ENCODE measurements at regions not wholly inside any gene's neighbourhood (a gene's known extent, or its start where the extent isn't known, plus 50 kb on each side); places are given as distances from the start of the nearest gene placed in this dataset.
"Not testable (repeated sequence)": the region's sequence is repeated elsewhere in the genome, so short reads cannot be mapped to it uniquely, and the experiment has no call there.

DNA sequence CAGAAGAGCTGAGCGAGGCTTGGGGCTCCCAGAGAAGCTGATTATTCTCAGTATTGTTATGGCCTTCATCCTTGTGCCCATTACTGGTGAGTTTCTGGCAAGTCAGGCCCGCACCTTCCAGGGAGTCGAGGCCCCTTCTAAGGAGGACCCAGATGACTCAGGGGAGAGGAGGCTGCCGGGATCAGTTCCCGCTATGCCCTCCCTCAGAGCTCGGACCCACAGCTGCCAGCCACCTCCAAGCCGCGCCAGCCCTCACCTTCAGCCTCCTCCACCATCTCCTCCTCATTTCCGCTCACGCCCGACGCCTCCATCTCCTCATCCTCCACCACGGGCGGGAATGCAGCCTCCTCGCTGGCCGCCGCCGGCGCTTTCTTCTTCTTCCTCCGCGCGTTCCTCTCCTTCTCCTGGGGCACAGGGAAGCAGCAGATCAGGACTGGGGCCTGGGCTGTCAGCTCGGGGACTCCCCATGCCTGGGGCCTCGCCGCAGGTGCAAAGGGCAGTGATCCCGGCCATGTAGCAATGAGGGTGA, 83.2 kb downstream of the RFLNA start:
- DNase-seq = no peak

DNA sequence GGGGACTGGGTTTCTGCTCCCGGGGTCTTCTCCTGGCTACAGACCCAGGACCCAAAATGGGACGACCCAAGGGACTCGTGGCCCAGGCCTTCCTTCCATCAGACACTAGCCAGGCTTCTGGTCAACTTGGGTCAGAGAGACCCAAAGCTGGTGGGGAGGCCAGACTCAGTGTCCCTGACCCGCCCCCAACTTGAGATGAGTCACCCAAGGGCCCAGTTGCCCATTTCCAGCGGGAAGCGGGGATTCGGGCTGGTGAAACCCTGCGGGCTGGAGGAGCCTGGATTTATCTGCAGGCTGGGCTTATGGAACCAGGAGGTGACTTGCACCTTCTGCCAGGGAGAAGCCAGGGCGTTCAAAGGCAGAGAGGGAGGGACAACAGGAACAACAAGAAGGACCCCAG, 81.5 kb downstream of the RFLNA start:
- DNase-seq = no peak

DNA sequence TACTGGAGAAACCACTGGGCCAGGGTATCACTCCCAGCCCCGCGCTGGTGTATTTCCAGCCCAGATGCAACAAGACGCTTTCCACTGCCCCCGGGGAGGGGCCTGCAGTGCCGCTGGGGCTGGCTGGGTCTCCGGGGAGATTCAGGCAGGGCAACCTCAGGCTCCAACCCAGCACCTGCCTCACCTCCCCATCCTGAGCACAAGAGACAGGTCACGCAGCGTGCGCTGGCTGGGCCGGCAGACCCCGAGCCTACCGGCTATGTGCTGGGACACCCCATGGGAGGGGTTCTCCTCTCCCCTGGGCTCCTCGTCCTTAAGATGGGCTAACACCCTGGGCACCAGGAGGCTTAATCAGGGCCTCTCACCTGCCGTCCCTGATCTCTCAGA, 80.9 kb downstream of the RFLNA start:
- no peak for DNase-seq

DNA sequence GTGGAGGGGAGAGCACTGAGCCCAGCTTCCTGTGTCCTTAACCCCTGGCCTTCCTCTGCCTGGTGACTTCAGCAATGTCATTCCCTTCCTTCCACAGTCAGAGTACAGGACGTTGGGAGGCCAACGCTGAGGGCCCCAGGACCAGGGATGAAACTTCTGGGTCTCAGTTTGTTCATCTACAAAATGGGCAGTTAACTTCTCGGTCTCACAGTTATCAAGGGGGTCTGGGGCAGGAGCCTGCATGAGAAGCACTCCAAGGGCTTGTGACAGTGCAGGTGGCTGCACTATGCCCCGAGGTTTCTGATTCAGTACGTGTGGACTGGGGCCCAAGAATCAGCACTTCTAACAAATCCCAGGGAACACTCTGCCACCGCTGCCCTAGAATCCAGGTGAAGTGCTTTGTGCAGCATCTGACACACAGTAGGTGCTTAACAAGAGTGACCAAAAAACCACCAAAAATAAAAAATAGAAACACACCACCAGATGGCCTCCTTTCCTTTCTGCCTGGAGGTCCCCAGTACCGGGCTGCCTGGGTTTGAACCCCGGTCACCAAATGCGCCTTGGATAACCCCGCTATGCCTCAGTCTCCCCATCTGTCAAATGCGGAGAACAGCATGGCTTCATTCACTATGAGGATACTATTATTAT, 80.4 kb downstream of the RFLNA start:
- no peak for DNase-seq

DNA sequence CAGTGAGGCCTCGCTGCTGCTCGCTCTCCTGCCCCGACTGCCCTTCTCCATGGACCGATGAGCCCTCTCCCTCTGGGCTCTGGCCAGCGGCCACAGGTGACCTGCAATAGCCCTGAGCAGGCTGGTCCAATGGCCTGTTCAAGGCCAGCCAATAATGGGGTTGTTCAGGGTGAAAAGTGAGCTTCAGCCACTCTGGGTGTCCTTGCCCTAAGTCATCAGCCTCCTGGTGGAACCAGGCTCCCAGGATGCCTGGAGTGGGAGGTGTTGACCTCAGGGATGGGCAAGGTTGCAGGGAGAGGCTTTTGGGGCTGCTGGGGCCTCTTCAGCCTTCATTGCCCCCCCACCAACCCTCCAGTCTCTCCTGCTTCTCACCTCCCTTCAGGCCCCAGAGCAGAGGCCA, 79.7 kb downstream of the RFLNA start:
- no peak for DNase-seq

DNA sequence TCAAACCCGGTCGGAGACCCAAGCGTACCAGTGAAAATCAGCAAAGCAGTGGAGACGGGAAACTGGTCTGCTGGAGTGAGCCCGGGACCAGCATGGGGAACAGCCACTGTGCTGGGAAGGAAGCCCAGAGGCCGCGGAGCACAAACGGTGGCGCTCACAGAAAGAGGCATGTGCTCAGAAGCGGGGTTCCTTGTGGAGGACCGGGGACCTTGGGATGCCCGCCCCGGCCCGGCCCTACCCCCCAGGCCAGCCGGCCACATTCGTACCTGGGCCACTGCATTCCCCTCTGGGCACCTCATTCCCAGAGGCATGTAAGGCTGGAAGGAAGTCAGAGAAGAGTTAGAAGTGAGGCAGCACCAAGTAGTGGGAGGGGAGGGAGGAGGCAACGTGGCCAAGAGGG, 79.3 kb downstream of the RFLNA start:
- DNase-seq = no peak

DNA sequence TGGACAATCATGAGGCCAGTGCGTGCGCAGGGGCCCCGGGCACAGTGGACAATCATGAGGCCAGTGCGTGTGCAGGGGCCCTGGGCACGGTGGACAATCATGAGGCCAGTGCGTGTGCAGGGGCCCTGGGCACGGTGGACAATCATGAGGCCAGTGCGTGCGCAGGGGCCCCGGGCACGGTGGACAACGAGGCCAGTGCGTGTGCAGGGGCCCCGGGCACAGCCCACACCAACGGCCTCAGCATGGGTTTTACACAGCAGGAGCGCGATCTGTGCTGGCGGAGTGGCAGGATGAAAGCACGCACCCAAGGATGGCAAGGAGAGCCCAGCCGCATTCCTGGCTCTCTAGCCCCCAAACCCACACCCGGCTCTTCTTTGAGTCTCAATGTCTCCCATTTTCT, 78.8 kb downstream of the RFLNA start:
- not testable (repeated sequence) for DNase-seq

DNA sequence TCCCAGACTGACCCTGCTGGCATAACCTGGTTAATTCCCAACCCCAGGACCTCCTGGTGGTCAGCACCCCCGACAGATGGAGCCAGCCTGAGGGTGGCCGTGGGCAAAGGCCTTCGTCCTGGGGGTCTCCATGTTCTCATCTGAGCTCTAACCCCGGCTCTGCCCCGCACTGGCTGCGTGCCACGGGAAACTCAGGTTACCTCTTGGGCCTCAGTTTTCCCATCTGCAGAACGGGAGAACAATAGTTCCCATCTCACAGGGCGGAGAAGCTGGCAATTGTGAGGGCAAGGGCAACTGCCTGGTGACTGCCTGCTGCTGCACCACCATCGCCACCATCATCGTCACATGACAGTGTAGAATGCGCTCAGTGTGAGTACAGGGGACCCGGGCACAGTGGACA, 77.9 kb downstream of the RFLNA start:
- DNase-seq = no peak

DNA sequence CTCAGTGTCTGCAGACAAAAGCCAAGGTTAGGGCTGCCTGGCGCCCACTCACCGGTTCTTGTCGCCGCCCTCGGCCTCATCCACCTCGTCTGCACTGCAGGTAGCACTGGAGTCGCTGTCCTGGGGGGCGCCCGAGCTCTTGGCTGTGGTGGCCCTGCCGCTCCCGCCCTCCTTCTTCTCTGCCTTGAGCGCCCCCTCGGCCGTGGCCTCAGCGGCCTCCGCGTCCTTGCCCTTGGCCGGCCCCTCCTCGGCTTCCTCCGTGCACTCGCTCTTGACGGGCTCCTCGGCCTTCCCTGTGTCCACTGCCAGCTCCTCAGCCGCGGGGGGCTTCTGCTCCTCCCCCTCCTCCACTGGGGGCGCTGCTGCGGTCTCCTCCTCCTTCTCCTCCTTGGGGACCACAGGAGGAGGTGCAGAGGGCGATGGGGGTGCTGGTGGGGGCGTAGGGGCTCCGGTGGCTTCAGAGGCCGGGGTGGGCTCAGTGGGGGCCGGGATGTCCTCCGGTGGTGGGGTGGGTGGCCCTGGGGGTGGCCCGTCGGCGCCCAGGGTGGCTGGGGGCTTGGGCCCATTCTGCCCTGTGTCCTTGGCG, 77.2 kb downstream of the RFLNA start:
- no peak for DNase-seq

DNA sequence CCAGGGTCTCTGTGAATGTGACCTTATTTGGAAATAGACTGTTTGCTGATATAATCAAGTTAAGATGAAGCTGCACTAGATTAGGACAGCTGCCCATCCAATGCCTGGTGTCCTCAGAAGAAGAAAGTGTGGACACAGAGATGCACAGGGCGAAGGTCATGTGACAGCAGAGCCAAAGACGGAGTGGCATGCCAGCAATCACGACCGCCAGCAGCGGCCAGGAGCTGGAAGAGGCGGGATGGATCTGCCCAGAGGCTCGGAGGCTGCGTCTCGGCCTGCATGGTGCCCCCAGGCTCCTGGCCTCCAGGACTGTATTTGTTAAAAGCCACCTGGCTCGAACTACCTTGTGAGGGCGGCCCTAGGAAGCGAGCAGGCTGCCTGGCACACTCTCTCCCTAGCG, 76.5 kb downstream of the RFLNA start:
- no peak for DNase-seq

DNA sequence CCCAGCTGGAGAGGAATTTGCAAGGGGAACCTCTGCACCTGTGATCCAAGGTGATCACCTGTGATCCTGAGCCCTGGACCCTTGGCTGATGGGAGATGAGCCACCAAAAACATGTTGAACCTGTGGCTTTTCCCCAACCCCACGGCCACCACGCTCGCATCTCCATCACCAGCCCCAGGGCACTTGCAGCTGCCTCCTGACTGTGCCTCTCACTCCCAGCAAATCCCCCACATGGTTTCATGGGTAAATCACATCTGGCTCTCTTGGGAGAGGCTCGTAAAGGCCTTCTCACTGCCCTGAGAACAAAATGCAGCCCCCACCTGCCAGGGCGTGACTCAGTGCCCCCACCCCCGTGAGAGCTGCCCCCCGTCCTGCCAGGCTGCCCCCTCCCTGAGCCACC, 76.0 kb downstream of the RFLNA start:
- no peak for DNase-seq

DNA sequence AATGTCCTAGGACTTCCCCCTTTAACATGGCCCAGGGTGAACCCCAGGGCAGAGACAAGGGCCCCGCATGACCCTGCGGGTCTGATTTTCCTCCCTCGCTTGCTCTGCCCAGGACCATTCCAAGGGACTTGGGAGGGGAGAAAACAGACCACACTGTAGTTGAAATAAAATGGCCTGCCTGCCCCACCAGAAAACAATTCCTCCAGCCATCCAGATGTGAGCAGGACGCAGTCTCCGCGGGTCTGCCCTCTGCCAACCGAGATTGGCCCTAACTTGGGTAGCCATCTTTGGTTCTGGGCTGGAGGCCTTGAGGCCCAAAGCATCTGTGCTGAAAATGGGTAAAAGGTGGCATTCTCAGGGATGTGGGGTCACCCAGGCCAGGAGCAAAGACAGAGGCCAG, 75.5 kb downstream of the RFLNA start:
- DNase-seq = no peak

DNA sequence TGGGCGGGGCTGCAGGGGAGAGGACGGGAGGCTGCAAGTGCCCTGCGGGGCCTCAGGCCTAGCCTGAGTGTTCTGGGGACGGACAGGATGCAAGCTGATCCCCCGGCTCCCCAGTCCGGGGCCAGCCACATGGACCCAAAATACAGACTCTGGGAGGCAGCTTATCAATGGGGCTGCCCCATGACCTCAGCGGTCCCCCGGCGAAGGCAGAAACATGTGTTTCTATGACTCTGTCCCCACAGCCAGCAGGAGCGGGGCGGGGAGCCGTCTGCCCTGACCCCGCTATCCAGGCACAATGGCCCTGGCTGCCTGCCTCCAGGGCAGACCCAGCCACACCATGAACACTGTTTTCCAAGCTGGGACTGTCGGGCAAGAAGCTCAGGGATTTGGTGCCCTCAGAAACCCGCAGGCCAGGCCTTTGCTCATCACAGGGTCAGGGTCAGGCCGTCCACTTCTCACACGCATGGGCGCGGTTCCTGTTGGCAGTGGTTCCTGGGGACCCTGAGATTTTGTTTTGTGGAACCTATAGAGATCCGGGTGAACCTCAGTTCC, 75.0 kb downstream of the RFLNA start:
- no peak for DNase-seq

DNA sequence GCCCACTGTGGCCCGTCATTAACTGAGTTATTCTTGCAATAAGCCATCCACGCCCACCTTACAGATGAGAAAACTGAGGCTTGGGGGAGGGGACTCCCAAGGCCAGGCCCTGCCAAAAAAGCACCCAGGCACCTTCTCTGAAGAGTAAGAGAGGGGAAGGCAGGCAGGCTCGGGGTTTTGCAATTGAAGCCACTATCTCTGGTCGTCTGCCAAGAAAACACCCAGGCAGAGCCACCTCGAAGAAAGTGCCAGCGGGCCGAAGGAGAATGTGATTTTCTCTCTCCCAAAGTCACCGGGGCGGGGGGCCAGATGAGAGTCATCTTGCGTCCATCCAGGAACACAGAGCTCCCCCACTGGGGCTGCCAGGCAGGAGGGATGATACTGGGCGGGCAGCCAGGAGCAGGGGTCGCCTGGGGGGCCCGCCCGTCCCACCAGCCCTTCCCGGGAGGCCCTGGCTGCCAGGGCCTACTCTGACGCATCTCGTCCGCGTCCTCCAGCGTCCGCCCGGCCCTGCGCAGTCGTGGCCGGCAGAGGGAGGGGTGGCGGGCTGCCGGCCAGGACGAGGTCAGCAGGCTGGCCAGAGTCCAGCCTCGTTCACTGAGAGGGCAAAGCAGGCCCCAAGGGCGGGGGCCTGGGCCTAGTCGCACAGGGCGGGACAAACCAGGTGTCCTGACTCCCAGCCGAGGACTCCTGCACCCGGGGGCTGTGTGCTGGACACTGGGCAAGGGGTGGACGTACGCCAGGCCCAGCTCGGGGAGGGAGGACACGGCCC, 74.3 kb downstream of the RFLNA start:
- no peak for DNase-seq

DNA sequence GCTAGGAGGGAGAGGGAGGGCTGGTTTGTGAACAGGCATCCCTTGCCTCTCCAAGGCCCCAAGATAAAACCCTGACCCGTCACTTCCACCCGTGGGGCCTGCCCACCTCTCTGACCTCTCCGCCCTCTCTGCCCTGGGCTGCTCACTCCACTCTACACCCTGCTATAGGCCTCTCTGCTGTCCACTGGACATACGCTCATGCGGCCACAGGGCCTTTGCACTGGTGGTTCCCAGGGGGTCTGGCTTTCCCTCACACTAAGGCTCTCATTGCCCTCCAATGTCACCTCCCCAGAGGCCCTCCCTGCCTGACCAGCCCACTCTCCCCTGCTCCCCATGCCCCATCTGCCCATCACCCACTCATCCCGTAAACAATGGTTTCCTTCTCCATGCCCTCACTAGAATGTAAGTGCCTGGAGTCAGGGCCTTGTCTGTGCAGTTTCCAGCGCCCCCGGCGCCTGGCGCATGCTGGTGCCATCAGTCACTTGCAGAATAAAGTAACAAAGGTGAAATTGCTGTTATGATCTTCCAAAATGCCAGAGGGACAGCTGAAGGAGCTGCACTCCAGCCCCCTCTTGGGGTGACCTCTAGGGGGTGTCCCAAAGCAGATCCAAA, 73.6 kb downstream of the RFLNA start:
- no peak for DNase-seq

DNA sequence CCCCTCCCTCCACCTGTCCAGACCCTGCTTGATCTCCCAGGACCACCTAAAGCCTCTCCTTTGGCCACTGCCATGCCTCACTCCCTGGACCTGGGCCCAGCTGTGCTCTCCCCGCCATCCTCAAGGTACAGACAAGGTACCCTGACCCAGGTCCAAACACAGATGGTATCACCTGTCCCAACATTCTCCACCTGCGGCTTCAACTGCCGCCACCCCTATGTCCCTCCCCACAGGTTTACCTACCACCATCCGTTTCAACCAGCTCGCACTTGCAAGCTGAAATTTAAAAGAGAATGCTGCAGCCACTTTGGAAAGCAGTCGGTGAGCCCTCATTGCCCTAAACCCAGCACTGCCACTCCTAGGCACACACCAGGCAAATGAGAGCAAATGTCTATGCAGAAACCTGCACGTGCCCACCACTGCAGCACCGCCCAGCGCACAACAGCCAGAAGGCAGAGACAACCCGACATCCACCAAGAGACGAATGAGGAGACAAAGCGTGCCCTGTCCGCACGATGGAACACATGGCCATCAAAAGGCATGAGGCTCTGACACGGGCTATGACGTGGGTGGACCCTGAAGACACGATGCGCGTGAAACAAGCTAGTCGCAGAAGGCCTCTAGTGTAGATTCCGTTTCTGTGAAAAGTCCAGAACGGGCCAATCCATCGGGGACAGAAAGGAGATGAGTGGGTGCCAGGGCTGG, 71.0 kb downstream of the RFLNA start:
- DNase-seq = no peak
